Activated CD4-positive, CD25-positive, alpha-beta regulatory T cell treated with anti-CD3 and anti-CD28 coated beads, Interleukin-2, amount 50 U/mL, for 24 hours (primary cell): ENCODE measurements at regions not wholly inside any gene's neighbourhood (a gene's known extent, or its start where the extent isn't known, plus 50 kb on each side); places are given as distances from the start of the nearest gene placed in this dataset.

Source experiments
- ATAC-seq, 2 donors: fragments of 150-1000 bp; cut with Tn5 transposase; one replicate each; pipeline ENCODE4 v1.10.0; 2021; ENCODE audit warnings: mild to moderate bottlenecking in 1 of 2, moderate library complexity in 1 of 2

- ATAC-seq = no peak
These were observed 124.5 kb downstream of the NCOR2 start for GRCh38 chr12:124442772-124443445.

- ATAC-seq = no peak
These were observed 125.1 kb downstream of the NCOR2 start for GRCh38 chr12:124442281-124442680.

- no peak for ATAC-seq
These were observed 125.8 kb downstream of the NCOR2 start for GRCh38 chr12:124441443-124442194.

GRCh38 chr12:124440841-124441381 lies 126.5 kb downstream of the NCOR2 start:
- ATAC-seq = no peak

GRCh38 chr12:124440031-124440626 lies 127.3 kb downstream of the NCOR2 start:
- ATAC-seq = no peak

- no peak for ATAC-seq
These were observed 128.9 kb downstream of the NCOR2 start for GRCh38 chr12:124438437-124439056.

GRCh38 chr12:124437617-124438436 lies 129.6 kb downstream of the NCOR2 start:
- ATAC-seq = no peak

GRCh38 chr12:124437121-124437520 lies 130.3 kb downstream of the NCOR2 start:
- ATAC-seq = no peak

- no peak for ATAC-seq
These were observed 131.0 kb downstream of the NCOR2 start for GRCh38 chr12:124436366-124436765.

GRCh38 chr12:124435806-124436345 lies 131.5 kb downstream of the NCOR2 start:
- peak in 1 of 2 donors; percentile 15 for ATAC-seq

- no peak for ATAC-seq
These were observed 132.2 kb downstream of the NCOR2 start for GRCh38 chr12:124434951-124435805.

- ATAC-seq = no peak
These were observed 133.1 kb downstream of the NCOR2 start for GRCh38 chr12:124434354-124434753.

- ATAC-seq = no peak
These were observed 133.5 kb downstream of the NCOR2 start for GRCh38 chr12:124433879-124434278.

- no peak for ATAC-seq
These were observed 134.1 kb downstream of the NCOR2 start for GRCh38 chr12:124433147-124433874.

- ATAC-seq = no peak
These were observed 135.0 kb downstream of the NCOR2 start for GRCh38 chr12:124432376-124432775.

- ATAC-seq = no peak
These were observed 135.4 kb downstream of the NCOR2 start for GRCh38 chr12:124431971-124432370.

- no peak for ATAC-seq
These were observed 135.6 kb downstream of the RFLNA start for GRCh38 chr12:124430491-124430890.

GRCh38 chr12:124429535-124429934 lies 134.6 kb downstream of the RFLNA start:
- ATAC-seq = no peak

GRCh38 chr12:124428792-124429281 lies 133.9 kb downstream of the RFLNA start:
- ATAC-seq = no peak
